Stimulated activated CD4-positive, alpha-beta T cell treated with anti-CD3 and anti-CD28 coated beads, Interleukin-4, amount 100 ng/mL, for 48 hours (primary cell): ENCODE measurements at regions not wholly inside any gene's neighbourhood (a gene's known extent, or its start where the extent isn't known, plus 50 kb on each side); places are given as distances from the start of the nearest gene placed in this dataset.
"Not testable (repeated sequence)": the region's sequence is repeated elsewhere in the genome, so short reads cannot be mapped to it uniquely, and the experiment has no call there.

ENCODE experiments used
- DNase-seq, 2 donors: peaks; one replicate each; pipeline ENCODE4 v3.0.0-alpha.2; 2020; ENCODE audit warnings: low read depth in 2 of 2

- no peak for DNase-seq
Measured at GRCh38 chr2:241957276-241957675, 87.7 kb downstream of the RTP5 start.

GRCh38 chr2:241958818-241959545 lies 89.5 kb downstream of the RTP5 start:
- DNase-seq: no peak

GRCh38 chr2:241959751-241960269 lies 90.3 kb downstream of the RTP5 start:
- DNase-seq: no peak

GRCh38 chr2:241961454-241961853 lies 91.9 kb downstream of the RTP5 start:
- no peak for DNase-seq

GRCh38 chr2:241964133-241964532 lies 94.6 kb downstream of the RTP5 start:
- DNase-seq: no peak

GRCh38 chr2:241965931-241966412 lies 96.4 kb downstream of the RTP5 start:
- peak; percentile 45 to 73 for DNase-seq

GRCh38 chr2:241966647-241967466 lies 97.3 kb downstream of the RTP5 start:
- no peak for DNase-seq

- no peak for DNase-seq
Measured at GRCh38 chr2:241967467-241968144, 98.1 kb downstream of the RTP5 start.

GRCh38 chr2:241968417-241968816 lies 98.9 kb downstream of the RTP5 start:
- DNase-seq: no peak

GRCh38 chr2:241969182-241969581 lies 99.7 kb downstream of the RTP5 start:
- not testable (repeated sequence) for DNase-seq

- DNase-seq: no peak
Measured at GRCh38 chr2:241970716-241971115, 101.2 kb downstream of the RTP5 start.

- DNase-seq: no peak
Measured at GRCh38 chr2:241974096-241974495, 104.6 kb downstream of the RTP5 start.

- DNase-seq: no peak
Measured at GRCh38 chr2:241974851-241975592, 105.5 kb downstream of the RTP5 start.

- DNase-seq: no peak
Measured at GRCh38 chr2:241975593-241976284, 106.2 kb downstream of the RTP5 start.

GRCh38 chr2:241976296-241976695 lies 106.8 kb downstream of the RTP5 start:
- no peak for DNase-seq

GRCh38 chr2:241977557-241978300 lies 108.2 kb downstream of the RTP5 start:
- DNase-seq: no peak

- DNase-seq: no peak
Measured at GRCh38 chr2:241978670-241979069, 109.1 kb downstream of the RTP5 start.

- no peak for DNase-seq
Measured at GRCh38 chr2:241980193-241980592, 110.7 kb downstream of the RTP5 start.

- no peak for DNase-seq
Measured at GRCh38 chr2:241981076-241981700, 111.7 kb downstream of the RTP5 start.
